AG04449 (cell line): ENCODE measurements at regions not wholly inside any gene's neighbourhood (a gene's known extent, or its start where the extent isn't known, plus 50 kb on each side); places are given as distances from the start of the nearest gene placed in this dataset.

Experiments
- CTCF ChIA-PET: fragments of 350-600 bp; formaldehyde crosslinking; extraction: SDS; loops from one replicate; lab custom pipeline; 2021; ENCODE audit warnings: antibody characterized with exemption; lab: Yijun Ruan, JAX
- POLR2A ChIA-PET: fragments of 400-600, 350-600 bp; formaldehyde crosslinking; extraction: SDS; loops from one replicate; lab custom pipeline; 2020; ENCODE audit warnings: antibody characterized with exemption, inconsistent platforms; lab: Yijun Ruan, JAX
- DNase-seq: peaks from one replicate; pipeline ENCODE4 v3.0.0-alpha.2; 2010; ENCODE audit warnings: low read depth, low spot score
- H3K4me3 ChIP-seq: 2 replicates; pipeline ENCODE4 v1.5.1; 2011; ENCODE audit warnings: low read depth, mild to moderate bottlenecking, control low read depth, low read length
- CTCF ChIP-seq: IDR thresholded peaks from one replicate; pipeline ENCODE4 v1.5.1; 2011; ENCODE audit warnings: mild to moderate bottlenecking, moderate library complexity, low read length, control low read depth, inconsistent platforms; ENCODE audit not compliant: insufficient read depth; ENCODE audit errors: missing control alignments

GRCh38 chr2:217749008-217749407 lies 253.8 kb downstream of the TNS1 start:
- ChIA-PET POLR2A (no interaction called here), CTCF (interaction anchor here (0.9 to 1.5 kb wide), 4 partner anchors 8 to 30 kb away, joined by 3 read pairs; no protein-coding TSS in a partner anchor)
- TF ChIP-seq CTCF = no peak
- no peak overlapping the region for H3K4me3 ChIP-seq
- DNase-seq = no peak

GRCh38 chr2:217746808-217747207 lies 256.0 kb downstream of the TNS1 start:
- POLR2A ChIA-PET = no interaction called here
- TF ChIP-seq CTCF = no peak
- no peak overlapping the region for H3K4me3 ChIP-seq
- CTCF ChIA-PET = interaction anchor here (1.0 to 4.3 kb wide), 3 partner anchors 9 to 34 kb away, joined by 3 to 16 read pairs (median 5); no protein-coding TSS in a partner anchor
- DNase-seq = no peak

GRCh38 chr2:217743966-217744761 lies 258.6 kb downstream of the TNS1 start:
- CTCF ChIA-PET = interaction anchor here (1.0 to 4.3 kb wide), 2 partner anchors 12 to 31 kb away, joined by 4 to 16 read pairs; no protein-coding TSS in a partner anchor
- H3K4me3 ChIP-seq = no peak overlapping the region
- no peak for TF ChIP-seq CTCF
- POLR2A ChIA-PET = no interaction called here
- no peak for DNase-seq

GRCh38 chr2:217743407-217743806 lies 259.4 kb downstream of the TNS1 start:
- TF ChIP-seq CTCF = no peak
- ChIA-PET CTCF (interaction anchor here (1.0 to 4.3 kb wide), 2 partner anchors 13 to 31 kb away, joined by 4 to 16 read pairs; no protein-coding TSS in a partner anchor), POLR2A (no interaction called here)
- H3K4me3 ChIP-seq = no peak overlapping the region
- DNase-seq = no peak

GRCh38 chr2:217742841-217743240 lies 260.0 kb downstream of the TNS1 start:
- CTCF ChIA-PET = no interaction called here
- no peak for TF ChIP-seq CTCF
- no peak for DNase-seq
- POLR2A ChIA-PET = no interaction called here
- H3K4me3 ChIP-seq = no peak overlapping the region

GRCh38 chr2:217742276-217742675 lies 260.5 kb downstream of the TNS1 start:
- no peak for DNase-seq
- ChIA-PET CTCF (interaction anchor here (0.8 kb wide), 1 partner anchor 13 kb away, joined by 3 read pairs; no protein-coding TSS in a partner anchor), POLR2A (no interaction called here)
- TF ChIP-seq CTCF = no peak
- H3K4me3 ChIP-seq = no peak overlapping the region
